Thyroid gland (tissue), 4 donors: ENCODE measurements at regions not wholly inside any gene's neighbourhood (a gene's known extent, or its start where the extent isn't known, plus 50 kb on each side); places are given as distances from the start of the nearest gene placed in this dataset.

ENCODE experiments used
- CTCF ChIP-seq, 6 experiments: fragments of 200-600 bp in 3 of 6; fragments of 450-650 bp in 3 of 6; sonication (generic) in 3 of 6; IDR thresholded peaks; one replicate each; pipeline ENCODE4 v1.5.1; 2016 to 2019; ENCODE audit warnings: antibody characterized with exemption in 6 of 6, mild to moderate bottlenecking in 2 of 6, inconsistent platforms in 1 of 6, moderate library complexity in 1 of 6
- POLR2A ChIP-seq, 2 donors: fragments of 450-650 bp; IDR thresholded peaks; one replicate each; pipeline ENCODE4 v1.6.1; 2017; ENCODE audit warnings: antibody characterized with exemption in 2 of 2, mild to moderate bottlenecking in 2 of 2, moderate library complexity in 1 of 2

- no peak for TF ChIP-seq CTCF (IDR thresholded peaks at IDR 0.05)
- TF ChIP-seq POLR2A (IDR thresholded peaks at IDR 0.05), result no peak
Measured at GRCh38 chr1:214913966-214914365, 168.6 kb upstream of the KCNK2 start.
